ENCODE measurements at regions not wholly inside any gene's neighbourhood (a gene's known extent, or its start where the extent isn't known, plus 50 kb on each side); places are given as distances from the start of the nearest gene placed in this dataset.

- TF ChIP-seq CTCF (IDR thresholded peaks at IDR 0.05) = no peak
- no peak for TF ChIP-seq EP300 (IDR thresholded peaks at IDR 0.05)
- no peak for TF ChIP-seq POLR2A (IDR thresholded peaks at IDR 0.05)
- no peak for TF ChIP-seq POLR2AphosphoS5 (IDR thresholded peaks at IDR 0.05)
Measured at GRCh38 chr1:214900590-214900989, 181.9 kb upstream of the KCNK2 start.
